ENCODE measurements at regions not wholly inside any gene's neighbourhood (a gene's known extent, or its start where the extent isn't known, plus 50 kb on each side); places are given as distances from the start of the nearest gene placed in this dataset.

GRCh38 chr10:45502458-45502857, 128.4 kb downstream of the ALOX5 start:
- TF ChIP-seq JUND (IDR thresholded peaks at IDR 0.05) = no peak
- TF ChIP-seq SP1 (IDR thresholded peaks at IDR 0.05) = no peak
- TF ChIP-seq CTCF (IDR thresholded peaks at IDR 0.05; ENCODE audit: low read depth, low read length, missing input control) = no peak
- TF ChIP-seq YY1 (IDR thresholded peaks at IDR 0.05) = no peak
- no peak for TF ChIP-seq RAD21 (IDR thresholded peaks at IDR 0.05)
- TF ChIP-seq FOXA2 (IDR thresholded peaks at IDR 0.05) = no peak
- no peak for TF ChIP-seq HNF4G (IDR thresholded peaks at IDR 0.05)
- TF ChIP-seq REST (IDR thresholded peaks at IDR 0.05) = no peak
- no peak for TF ChIP-seq MAX (IDR thresholded peaks at IDR 0.05)
- TF ChIP-seq HNF4A (conservative IDR thresholded peaks at IDR 0.05) = no peak
- no peak for TF ChIP-seq ZBTB33 (IDR thresholded peaks at IDR 0.05)
- TF ChIP-seq FOXA1 (IDR thresholded peaks at IDR 0.05) = no peak
- no peak for TF ChIP-seq ATF3 (IDR thresholded peaks at IDR 0.05)
- TF ChIP-seq NR2F2 (IDR thresholded peaks at IDR 0.05) = no peak
- TF ChIP-seq TAF1 (conservative IDR thresholded peaks at IDR 0.05) = no peak
- Histone ChIP-seq H3K27ac (ENCODE audit: low read depth in 1 of 2, low read length in 2 of 2) (no peak overlapping the region), H3K4me1 (ENCODE audit: control insufficient read depth in 4 of 4, insufficient read depth in 4 of 4, low read length in 3 of 4) (peaks cover 0 to 10% (median 1%) of the 10 kb centered on the region in 4 donors), H3K9me3 (ENCODE audit: control insufficient read depth in 4 of 4, low read length in 3 of 4) (no peaks in the 10 kb centered on the region), H3K9ac (ENCODE audit: low read depth in 1 of 2, low read length in 2 of 2) (no peak overlapping the region), H3K27me3 (ENCODE audit: control insufficient read depth in 4 of 4, insufficient read depth in 4 of 4, low read length in 3 of 4) (no peaks in the 10 kb centered on the region), H3K36me3 (ENCODE audit: control insufficient read depth in 4 of 4, insufficient read depth in 3 of 4, low read depth in 1 of 4, low read length in 3 of 4) (no peaks in the 10 kb centered on the region), H3K4me3 (ENCODE audit: low read depth in 1 of 3, low read length in 3 of 3) (no peak overlapping the region)
- DNase-seq (ENCODE audit: low spot score) = no peak

GRCh38 chr10:45501791-45502190, 127.8 kb downstream of the ALOX5 start:
- no peak overlapping the region for H3K9ac ChIP-seq (ENCODE audit: low read depth in 1 of 2, low read length in 2 of 2)
- H3K4me3 ChIP-seq (ENCODE audit: low read depth in 1 of 3, low read length in 3 of 3) = no peak overlapping the region
- TF ChIP-seq GABPA (IDR thresholded peaks at IDR 0.05 in 1 of 2, conservative IDR thresholded peaks at IDR 0.05 in 1 of 2) (no peak), FOXA1 (IDR thresholded peaks at IDR 0.05) (no peak), HNF4G (IDR thresholded peaks at IDR 0.05) (no peak)
- H3K27ac ChIP-seq (ENCODE audit: low read depth in 1 of 2, low read length in 2 of 2) = no peak overlapping the region
- H3K36me3 ChIP-seq (ENCODE audit: control insufficient read depth in 4 of 4, insufficient read depth in 3 of 4, low read depth in 1 of 4, low read length in 3 of 4) = no peaks in the 10 kb centered on the region
- peaks cover 0 to 10% (median 1%) of the 10 kb centered on the region in 4 donors for H3K4me1 ChIP-seq (ENCODE audit: control insufficient read depth in 4 of 4, insufficient read depth in 4 of 4, low read length in 3 of 4)
- no peak for DNase-seq (ENCODE audit: low spot score)
- H3K9me3 ChIP-seq (ENCODE audit: control insufficient read depth in 4 of 4, low read length in 3 of 4) = no peaks in the 10 kb centered on the region
- H3K27me3 ChIP-seq (ENCODE audit: control insufficient read depth in 4 of 4, insufficient read depth in 4 of 4, low read length in 3 of 4) = no peaks in the 10 kb centered on the region

Data from liver (tissue), 7 donors.